Colonic mucosa (tissue), 4 donors: ENCODE measurements at regions not wholly inside any gene's neighbourhood (a gene's known extent, or its start where the extent isn't known, plus 50 kb on each side); places are given as distances from the start of the nearest gene placed in this dataset.

Source experiments
- DNase-seq: peaks from one replicate; pipeline ENCODE4 v3.0.0-alpha.2; 2020
- H3K27ac ChIP-seq: fragments of 200-600 bp; one replicate; pipeline ENCODE4 v1.8.0; 2021
- H3K27me3 ChIP-seq: fragments of 200-600 bp; one replicate; pipeline ENCODE4 v1.8.0; 2021
- H3K36me3 ChIP-seq: fragments of 200-600 bp; one replicate; pipeline ENCODE4 v1.8.0; 2021
- H3K4me1 ChIP-seq: fragments of 200-600 bp; one replicate; pipeline ENCODE4 v1.8.0; 2021; ENCODE audit warnings: mild to moderate bottlenecking
- H3K4me3 ChIP-seq: fragments of 200-600 bp; one replicate; pipeline ENCODE4 v1.8.0; 2021
- H3K9ac ChIP-seq, 2 donors: one replicate each; pipeline ENCODE4 v1.7.0; 2013; ENCODE audit warnings: control low read depth in 2 of 2, low read depth in 2 of 2, low read length in 2 of 2
- H3K9me3 ChIP-seq: fragments of 200-600 bp; one replicate; pipeline ENCODE4 v1.8.0; 2021
- CTCF ChIP-seq: fragments of 200-600 bp; IDR thresholded peaks from one replicate; pipeline ENCODE4 v1.8.0; 2022; ENCODE audit warnings: antibody characterized with exemption, mild to moderate bottlenecking
- intact Hi-C: fragments of 100-400 bp; cut with DNase I; formaldehyde crosslinking; loops from one replicate; pipeline ENCODE4 v1.14.1; 2022
- donor health status: healthy.
- donor health status: DM: no; HTN: no; CAD: no.
- donor health status: DM: no; HTN: no; CAD: no.

DNA sequence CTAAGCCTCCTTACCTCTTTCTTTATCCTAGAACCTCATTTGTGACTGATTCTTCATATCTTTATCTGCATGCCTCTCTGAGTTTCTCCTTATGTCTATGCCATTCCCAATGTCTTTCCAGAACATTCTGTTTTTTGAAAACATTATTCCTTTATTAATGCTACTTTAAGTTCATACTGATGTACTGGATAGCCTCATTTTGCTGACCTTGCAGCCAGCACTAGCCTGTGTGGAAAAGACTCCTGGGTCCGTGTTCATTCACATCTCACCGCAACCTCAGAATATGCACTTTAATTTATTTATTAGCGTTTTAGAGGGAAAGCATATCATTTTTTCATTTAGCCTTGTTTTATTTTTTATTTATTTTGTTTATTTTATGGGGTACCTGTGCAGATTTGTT, 208.1 kb upstream of the NPVF start:
- Histone ChIP-seq H3K4me1 (no peaks in the 10 kb centered on the region), H3K4me3 (no peak overlapping the region), H3K9ac (no peak overlapping the region), H3K9me3 (no peaks in the 10 kb centered on the region), H3K27me3 (no peaks in the 10 kb centered on the region), H3K27ac (no peak overlapping the region), H3K36me3 (no peaks in the 10 kb centered on the region)
- intact Hi-C loops = no loop called here
- DNase-seq = no peak
- TF ChIP-seq CTCF = no peak

GRCh38 chr7:25437308-25437707, 209.0 kb upstream of the NPVF start:
- Histone ChIP-seq H3K9me3 (no peaks in the 10 kb centered on the region), H3K27me3 (no peaks in the 10 kb centered on the region), H3K4me1 (no peaks in the 10 kb centered on the region), H3K27ac (no peak overlapping the region), H3K4me3 (no peak overlapping the region), H3K9ac (no peak overlapping the region), H3K36me3 (no peaks in the 10 kb centered on the region)
- TF ChIP-seq CTCF = no peak
- intact Hi-C loops = no loop called here
- DNase-seq = no peak

GRCh38 chr7:25444991-25445390, 216.7 kb upstream of the NPVF start:
- Histone ChIP-seq H3K27me3 (no peaks in the 10 kb centered on the region), H3K27ac (no peak overlapping the region)
- TF ChIP-seq CTCF = no peak

GRCh38 chr7:25448301-25448700, 220.0 kb upstream of the NPVF start:
- Histone ChIP-seq H3K4me1 (no peaks in the 10 kb centered on the region), H3K9me3 (no peaks in the 10 kb centered on the region), H3K9ac (no peak overlapping the region), H3K27ac (no peak overlapping the region), H3K36me3 (no peaks in the 10 kb centered on the region), H3K4me3 (no peak overlapping the region), H3K27me3 (no peaks in the 10 kb centered on the region)
- DNase-seq = no peak
- intact Hi-C loops = no loop called here
- TF ChIP-seq CTCF = no peak

More at GRCh38 chr7:25444991-25445390, 216.7 kb upstream of the NPVF start:
- Histone ChIP-seq H3K4me3 (no peak overlapping the region), H3K36me3 (no peaks in the 10 kb centered on the region), H3K9ac (no peak overlapping the region), H3K4me1 (no peaks in the 10 kb centered on the region), H3K9me3 (no peaks in the 10 kb centered on the region)
- intact Hi-C loops = no loop called here
- no peak for DNase-seq

DNA sequence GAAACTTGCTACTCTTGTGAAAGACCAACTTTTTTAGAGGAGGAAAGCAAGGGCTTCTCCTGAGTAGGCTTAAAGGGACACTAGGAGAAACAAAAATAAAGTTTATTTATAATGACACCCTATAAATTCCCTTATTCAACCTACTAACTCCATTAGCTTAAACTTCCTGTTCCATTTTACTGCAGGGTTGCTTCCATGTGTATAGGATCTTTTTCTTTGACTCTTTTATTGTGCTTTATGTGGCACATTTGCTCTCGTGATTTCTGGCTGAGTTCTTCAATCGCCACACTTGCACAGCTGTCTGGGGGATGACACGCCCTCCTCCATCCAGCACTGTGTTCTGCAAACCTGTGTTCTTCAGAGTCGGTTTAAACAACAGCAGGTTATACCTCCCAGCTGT, 225.7 kb upstream of the NPVF start:
- Histone ChIP-seq H3K4me3 (no peak overlapping the region), H3K9ac (no peak overlapping the region), H3K27ac (no peak overlapping the region), H3K9me3 (no peaks in the 10 kb centered on the region), H3K27me3 (no peaks in the 10 kb centered on the region), H3K36me3 (no peaks in the 10 kb centered on the region), H3K4me1 (no peaks in the 10 kb centered on the region)
- TF ChIP-seq CTCF = no peak
- intact Hi-C loops = no loop called here
- DNase-seq = no peak

DNA sequence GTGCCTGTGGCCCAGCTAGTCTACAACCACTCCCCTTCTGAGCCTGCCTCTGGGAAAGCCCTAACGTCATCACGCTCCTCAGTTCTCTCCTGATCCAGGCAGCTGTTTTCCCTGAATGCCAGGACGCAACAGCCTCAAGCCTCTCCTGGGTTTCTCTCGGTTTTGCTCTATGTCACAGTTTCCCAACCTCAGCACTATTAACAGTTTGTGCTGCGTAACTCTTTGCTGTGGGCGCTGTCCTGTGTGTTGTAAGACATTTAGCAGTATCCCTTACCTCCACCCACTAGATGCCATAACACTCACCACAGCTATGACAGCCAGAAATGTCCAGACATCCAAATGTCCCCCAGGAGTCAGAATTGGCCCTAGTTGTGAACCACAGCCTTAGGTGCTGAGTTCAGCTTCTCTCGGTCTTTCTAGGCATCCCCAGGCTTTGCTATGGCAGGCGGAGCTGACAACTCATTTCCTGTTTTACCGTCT, 226.3 kb upstream of the NPVF start:
- no peak for DNase-seq
- H3K9me3 ChIP-seq = no peaks in the 10 kb centered on the region
- H3K9ac ChIP-seq = peak overlapping the region in 1 of 2 donors; percentile 14
- TF ChIP-seq CTCF = no peak
- no peaks in the 10 kb centered on the region for H3K27me3 ChIP-seq
- no peak overlapping the region for H3K27ac ChIP-seq
- H3K36me3 ChIP-seq = no peaks in the 10 kb centered on the region
- no peaks in the 10 kb centered on the region for H3K4me1 ChIP-seq
- H3K4me3 ChIP-seq = no peak overlapping the region
- intact Hi-C loops = no loop called here
